Astrocyte of the spinal cord (primary cell): ENCODE measurements at regions not wholly inside any gene's neighbourhood (a gene's known extent, or its start where the extent isn't known, plus 50 kb on each side); places are given as distances from the start of the nearest gene placed in this dataset.
A peak's percentile ranks its signal among the peaks of the same experiment; 100 is the strongest.

Experiments used
- DNase-seq: peaks from one replicate; pipeline ENCODE4 v3.0.0; 2011; ENCODE audit warnings: low read depth, low spot score
- H3K4me3 ChIP-seq: 2 replicates; pipeline ENCODE4 v1.5.1; 2011; ENCODE audit warnings: low read depth, mild to moderate bottlenecking, low read length, moderate library complexity
- in situ Hi-C: cut with HindIII; loops from 2 replicates; pipeline ENCODE4 v1.10.0; 2017; ENCODE audit warnings: low sequenced_read_pairs
- TF ChIP-seq, protein P1 (sequence below): IDR thresholded peaks from 2 replicates; pipeline ENCODE4 v1.5.1; 2012; ENCODE audit warnings: low read depth, mild to moderate bottlenecking, low read length, inconsistent platforms

DNA sequence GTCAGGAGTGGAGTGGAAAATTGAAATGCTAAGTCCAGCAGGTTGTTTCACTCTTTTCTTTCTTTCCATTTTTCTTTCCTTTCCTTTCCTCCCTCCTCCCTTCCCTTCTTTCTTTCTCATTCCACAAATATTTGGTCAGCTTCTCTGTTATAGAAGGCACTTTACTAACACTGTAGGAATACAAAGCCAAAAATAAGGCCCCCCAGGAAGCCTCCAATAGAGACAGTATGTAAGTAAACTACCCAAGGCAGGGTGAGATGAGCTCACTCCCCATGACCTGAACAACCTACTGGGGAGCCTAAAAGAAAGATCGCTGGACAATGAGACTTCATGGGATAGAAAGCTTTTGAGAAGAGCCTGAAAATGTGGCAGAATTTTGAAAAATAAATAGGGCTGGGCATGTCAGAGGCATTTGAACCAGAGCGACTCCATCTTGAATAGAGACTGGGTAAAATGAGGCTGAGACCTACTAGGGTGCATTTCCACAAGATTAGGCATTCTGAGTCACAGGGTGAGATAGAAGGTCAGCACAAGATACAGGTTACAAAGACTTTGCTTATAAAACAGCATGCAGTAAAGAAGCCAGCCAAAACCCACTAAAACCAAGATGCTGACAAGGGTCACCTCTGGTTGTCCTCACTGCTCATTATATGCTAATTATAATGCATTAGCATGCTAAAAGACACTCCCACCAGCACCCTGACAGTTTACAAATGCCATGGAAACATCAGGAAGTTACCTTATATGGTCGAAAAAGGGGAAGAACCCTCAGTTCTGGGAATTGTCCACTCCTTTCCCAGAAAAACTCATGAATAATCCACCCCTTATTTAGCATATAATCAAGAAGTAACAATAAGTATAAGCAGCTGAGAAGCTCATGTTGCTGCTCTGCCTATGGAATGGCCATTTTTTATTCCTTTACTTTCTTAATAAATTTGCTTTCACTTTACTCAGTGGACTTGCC lies 158.9 kb upstream of the EGFLAM start:
- H3K4me3 ChIP-seq: no peak overlapping the region
- DNase-seq: no peak
- in situ Hi-C loops: no loop called here
- TF ChIP-seq, protein P1, sequence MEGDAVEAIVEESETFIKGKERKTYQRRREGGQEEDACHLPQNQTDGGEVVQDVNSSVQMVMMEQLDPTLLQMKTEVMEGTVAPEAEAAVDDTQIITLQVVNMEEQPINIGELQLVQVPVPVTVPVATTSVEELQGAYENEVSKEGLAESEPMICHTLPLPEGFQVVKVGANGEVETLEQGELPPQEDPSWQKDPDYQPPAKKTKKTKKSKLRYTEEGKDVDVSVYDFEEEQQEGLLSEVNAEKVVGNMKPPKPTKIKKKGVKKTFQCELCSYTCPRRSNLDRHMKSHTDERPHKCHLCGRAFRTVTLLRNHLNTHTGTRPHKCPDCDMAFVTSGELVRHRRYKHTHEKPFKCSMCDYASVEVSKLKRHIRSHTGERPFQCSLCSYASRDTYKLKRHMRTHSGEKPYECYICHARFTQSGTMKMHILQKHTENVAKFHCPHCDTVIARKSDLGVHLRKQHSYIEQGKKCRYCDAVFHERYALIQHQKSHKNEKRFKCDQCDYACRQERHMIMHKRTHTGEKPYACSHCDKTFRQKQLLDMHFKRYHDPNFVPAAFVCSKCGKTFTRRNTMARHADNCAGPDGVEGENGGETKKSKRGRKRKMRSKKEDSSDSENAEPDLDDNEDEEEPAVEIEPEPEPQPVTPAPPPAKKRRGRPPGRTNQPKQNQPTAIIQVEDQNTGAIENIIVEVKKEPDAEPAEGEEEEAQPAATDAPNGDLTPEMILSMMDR: no peak

DNA sequence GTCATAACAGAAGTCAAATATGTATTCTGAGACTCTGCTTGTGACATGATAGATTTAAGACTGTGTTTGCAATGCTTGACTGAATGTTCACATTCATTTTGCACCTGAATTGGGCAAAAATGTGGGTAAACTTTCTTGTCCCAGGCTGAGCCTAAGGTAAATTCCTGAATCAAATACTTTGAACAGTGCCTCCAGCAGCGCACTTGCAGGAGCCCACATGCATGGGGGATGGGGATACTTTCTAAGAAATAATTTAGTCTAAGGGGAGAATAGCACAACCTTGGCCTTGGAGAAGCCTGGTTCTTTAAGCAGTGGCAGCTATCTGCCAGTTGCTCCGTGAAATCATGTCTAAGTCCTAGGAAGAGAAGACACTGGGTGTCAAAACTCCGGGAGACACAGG lies 163.5 kb upstream of the EGFLAM start:
- in situ Hi-C loops: no loop called here
- DNase-seq: no peak
- H3K4me3 ChIP-seq: no peak overlapping the region
- TF ChIP-seq, protein P1: no peak

DNA sequence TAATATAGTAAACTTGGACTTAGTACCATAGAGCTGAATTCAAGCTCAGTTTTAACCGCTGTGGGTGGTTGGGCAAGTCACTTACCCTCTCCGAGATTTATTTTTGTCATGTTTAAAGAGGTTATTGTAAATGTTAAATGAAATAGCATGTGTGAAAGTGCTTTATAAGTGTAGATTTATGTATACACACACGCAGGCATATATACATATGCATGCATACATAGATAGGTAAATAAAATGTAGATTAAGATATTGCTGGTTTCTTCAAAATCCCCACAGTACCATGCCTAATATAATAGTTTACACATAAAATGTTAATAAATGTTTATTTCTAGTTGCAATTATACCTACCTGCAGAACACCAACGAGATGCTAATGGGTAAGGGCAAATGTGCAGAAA lies 164.5 kb upstream of the EGFLAM start:
- no peak for DNase-seq
- TF ChIP-seq, protein P1: no peak
- in situ Hi-C loops: no loop called here
- H3K4me3 ChIP-seq: no peak overlapping the region

DNA sequence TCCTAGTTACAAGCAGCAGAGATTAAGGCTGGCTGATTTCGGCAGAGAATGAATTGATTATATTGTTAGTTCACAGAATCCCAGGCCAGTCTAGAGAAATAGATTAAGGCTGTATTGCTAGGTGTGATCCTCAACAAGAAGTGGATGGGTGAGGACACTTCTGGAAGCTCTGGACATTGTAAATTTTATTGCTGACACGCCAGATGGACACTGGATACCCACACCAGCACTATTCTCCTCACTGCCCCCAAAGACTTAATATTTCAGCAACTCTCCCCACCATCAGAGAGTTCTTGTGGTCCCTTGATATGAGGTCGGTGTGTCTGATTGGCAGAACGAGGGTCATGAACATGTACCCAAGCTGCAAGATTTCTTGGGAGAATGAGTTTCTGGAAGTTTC lies 171.6 kb upstream of the EGFLAM start:
- in situ Hi-C loops: no loop called here

DNA sequence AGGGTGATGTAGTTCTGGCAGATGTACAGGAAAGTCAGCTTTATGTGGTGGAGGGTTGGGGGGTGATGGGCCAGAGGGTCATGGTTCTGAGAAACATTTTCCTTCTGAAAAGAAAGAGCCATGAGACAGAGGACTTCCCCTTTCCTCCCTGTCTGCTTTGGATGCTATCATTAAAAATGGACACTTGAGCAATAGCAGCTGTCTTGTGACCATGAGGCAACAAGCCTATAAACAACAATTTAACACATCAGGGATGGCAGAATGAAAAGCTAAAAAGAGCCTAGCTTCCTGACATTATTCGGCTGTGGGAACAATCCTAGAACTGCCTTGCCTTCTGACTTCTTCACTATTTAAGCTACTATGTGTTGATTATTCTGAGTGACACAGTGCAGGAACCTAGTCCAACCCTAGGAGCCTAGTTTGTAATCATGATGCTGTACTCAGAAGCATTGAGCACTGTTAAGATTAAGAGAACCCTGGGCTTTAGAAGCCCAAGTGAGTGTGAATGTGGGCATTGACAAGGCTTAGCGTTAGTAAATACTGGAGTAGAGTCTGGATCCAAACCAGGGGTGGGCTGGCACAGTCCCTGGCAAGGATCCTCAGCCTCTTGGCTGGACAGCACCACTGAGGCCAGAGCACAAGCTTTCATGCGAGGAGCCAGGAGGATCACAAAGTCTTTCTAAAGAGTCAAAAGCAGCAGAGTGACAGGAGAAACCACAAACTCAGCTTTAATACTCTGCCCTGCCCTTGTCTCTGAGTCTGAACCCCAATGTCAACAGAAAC lies 178.5 kb upstream of the EGFLAM start:
- DNase-seq: no peak
- H3K4me3 ChIP-seq: no peak overlapping the region
- TF ChIP-seq, protein P1: no peak
- in situ Hi-C loops: no loop called here

More for the DNA sequence above, 171.6 kb upstream of the EGFLAM start:
- DNase-seq: no peak
- H3K4me3 ChIP-seq: no peak overlapping the region
- TF ChIP-seq, protein P1: no peak

DNA sequence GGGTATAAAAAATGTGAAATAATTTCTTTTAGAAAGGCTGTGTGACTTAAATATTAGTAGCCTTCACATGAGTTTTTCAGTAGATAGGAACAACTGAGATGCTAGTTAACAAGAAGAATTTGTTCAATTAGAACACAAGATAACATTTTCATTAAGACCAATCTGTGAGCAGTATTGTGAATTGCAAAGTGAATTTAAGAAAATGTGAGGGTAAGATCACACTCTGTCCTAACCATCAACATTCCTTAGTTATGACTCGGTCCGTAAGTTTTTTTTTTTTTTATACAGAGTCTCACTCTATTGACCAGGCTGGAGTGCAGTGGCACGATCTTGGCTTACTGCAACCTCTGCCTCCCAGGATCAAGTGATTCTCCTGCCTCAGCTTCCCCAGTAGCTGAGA lies 180.2 kb upstream of the EGFLAM start:
- H3K4me3 ChIP-seq: no peak overlapping the region
- in situ Hi-C loops: no loop called here
- TF ChIP-seq, protein P1: no peak
- DNase-seq: peak; percentile 25
